ENCODE measurements at regions not wholly inside any gene's neighbourhood (a gene's known extent, or its start where the extent isn't known, plus 50 kb on each side); places are given as distances from the start of the nearest gene placed in this dataset.

DNA sequence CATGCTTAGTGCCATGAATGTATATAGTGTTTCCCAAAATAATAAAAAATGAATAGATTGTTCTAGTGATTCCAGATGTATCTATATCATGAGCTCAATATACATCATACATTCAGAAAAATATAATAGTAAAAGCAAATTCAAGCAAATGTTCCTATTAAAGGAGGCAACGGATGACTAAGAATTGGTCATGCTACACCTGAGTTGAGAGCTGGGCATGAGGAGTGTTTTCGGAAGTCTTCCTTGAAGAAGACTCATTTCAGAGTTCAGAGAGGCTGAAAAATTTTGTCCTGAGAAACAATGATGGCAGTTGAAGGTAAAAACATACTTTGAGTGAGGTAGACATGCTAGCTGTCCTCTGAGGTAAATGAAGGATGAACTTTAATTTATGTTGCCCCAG is 79.3 kb upstream of the IL1RAPL2 start:
- no peaks in the 10 kb centered on the region for H3K27me3 ChIP-seq (replicated peaks in 1 of 4; ENCODE audit: control insufficient read depth in 3 of 4, extremely low read depth in 1 of 4, insufficient read depth in 3 of 4, low read length in 3 of 4)
- no peak overlapping the region for H3K27ac ChIP-seq (ENCODE audit: low read depth, low read length)
- no peak overlapping the region for H2BK5ac ChIP-seq (ENCODE audit: low read depth, low read length)
- H3K23ac ChIP-seq (ENCODE audit: insufficient read length), result no peak overlapping the region
- POLR2A ChIA-PET (ENCODE audit: partially characterized antibody), result no interaction called here
- H4K20me1 ChIP-seq (replicated peaks in 1 of 2; ENCODE audit: control insufficient read depth in 1 of 2, insufficient read depth in 2 of 2, low read length in 2 of 2), result no peaks in the 10 kb centered on the region
- FAIRE-seq, result no peak
- no peaks in the 10 kb centered on the region for H3K79me2 ChIP-seq (ENCODE audit: control insufficient read depth in 1 of 2, insufficient read depth in 2 of 2, low read length in 2 of 2)
- no peaks in the 10 kb centered on the region for H3K36me3 ChIP-seq (ENCODE audit: control insufficient read depth in 2 of 4, insufficient read depth in 4 of 4, low read length in 3 of 4)
- no peak overlapping the region for H3K4me3 ChIP-seq (ENCODE audit: extremely low read depth in 1 of 4, insufficient read depth in 2 of 4, low read depth in 3 of 4, low read length in 4 of 4)
- no peak overlapping the region for H2BK15ac ChIP-seq (ENCODE audit: low read length)
- H2AFZ ChIP-seq (ENCODE audit: low read length), result no peak overlapping the region
- H2BK120ac ChIP-seq (replicated peaks; ENCODE audit: low read depth, low read length), result no peak overlapping the region
- H3K4ac ChIP-seq (replicated peaks; ENCODE audit: insufficient read length, low read depth, low read length), result no peak overlapping the region
- H3K14ac ChIP-seq (ENCODE audit: insufficient read length), result no peak overlapping the region
- H3K4me1 ChIP-seq (replicated peaks in 1 of 4; ENCODE audit: control insufficient read depth in 3 of 4, insufficient read depth in 4 of 4, low read length in 3 of 4), result no peaks in the 10 kb centered on the region
- no peak overlapping the region for H3K56ac ChIP-seq (replicated peaks; ENCODE audit: insufficient read length, low read depth, low read length)
- no peak overlapping the region for H2AK5ac ChIP-seq (ENCODE audit: low read depth, low read length)
- no peak overlapping the region for H4K5ac ChIP-seq (ENCODE audit: insufficient read length, low read depth, low read length)
- DNase-seq (ENCODE audit: low read depth in 1 of 2, low spot score in 2 of 2), result no peak
- no peaks in the 10 kb centered on the region for H3K79me1 ChIP-seq (ENCODE audit: low read depth, low read length)
- no peak overlapping the region for H3K9ac ChIP-seq (replicated peaks in 1 of 4; ENCODE audit: extremely low read depth in 1 of 4, low read depth in 3 of 4, low read length in 3 of 4)
- no peak overlapping the region for H3K4me2 ChIP-seq (ENCODE audit: insufficient read depth in 1 of 2, low read depth in 2 of 2, low read length in 2 of 2)
- no peak overlapping the region for H4K91ac ChIP-seq (replicated peaks; ENCODE audit: insufficient read length, low read length)
- CTCF ChIA-PET (ENCODE audit: partially characterized antibody), result interaction anchor here (1.4 kb wide), 1 partner anchor 291 kb away, joined by 4 read pairs; no protein-coding TSS in a partner anchor
- H3K23me2 ChIP-seq (ENCODE audit: low read depth, low read length), result no peaks in the 10 kb centered on the region; the same call in 1 of the 2 replicates
- no peak overlapping the region for H2BK20ac ChIP-seq (ENCODE audit: low read length)
- H3K18ac ChIP-seq (ENCODE audit: extremely low read depth, low read length), result no peak overlapping the region
- 88% methylated on average over 2 of the region's 2 CpGs; no CpG with 5 or more reads in 1 of the 2 experiments for WGBS, 2 experiments (ENCODE audit: extremely low coverage in 1 of 2, insufficient coverage in 1 of 2, insufficient read length in 1 of 2, insufficient replicate concordance in 2 of 2, low coverage in 1 of 2, low lambda C conversion rate in 2 of 2, missing lambda C conversion rate in 1 of 2)
- no peaks in the 10 kb centered on the region for H3K9me3 ChIP-seq (ENCODE audit: insufficient read depth in 2 of 2, low read depth in 1 of 2, low read length in 1 of 2)
- H2BK12ac ChIP-seq (ENCODE audit: low read depth, low read length), result no peak overlapping the region
- no peak overlapping the region for H4K8ac ChIP-seq (ENCODE audit: extremely low read depth, insufficient read depth, low read length)
- TF ChIP-seq POU5F1 (IDR thresholded peaks at IDR 0.05; ENCODE audit: low read depth, low read length), result no peak

Measured in H1 (cell line).